Right cardiac atrium (tissue), 5 donors: ENCODE measurements at regions not wholly inside any gene's neighbourhood (a gene's known extent, or its start where the extent isn't known, plus 50 kb on each side); places are given as distances from the start of the nearest gene placed in this dataset.

Experiments
- ATAC-seq, 2 donors: fragments of 200-7000 bp; cut with Tn5 transposase; one replicate each; pipeline versions ENCODE4 v1.8.0 to v1.9.1; 2020; ENCODE audit warnings: moderate library complexity in 2 of 2, mild to moderate bottlenecking in 1 of 2
- DNase-seq, 3 donors: peaks; one replicate each; pipeline ENCODE4 v3.0.0-alpha.2; 2020
- H3K27ac ChIP-seq: one replicate; pipeline ENCODE4 v1.5.1; 2013; ENCODE audit warnings: mild to moderate bottlenecking, low read length, control low read depth, moderate library complexity
- H3K27me3 ChIP-seq: one replicate; pipeline ENCODE4 v1.6.1; 2013; ENCODE audit not compliant: control insufficient read depth, insufficient read depth
- H3K4me1 ChIP-seq: one replicate; pipeline ENCODE4 v1.6.1; 2013; ENCODE audit warnings: low read length; ENCODE audit not compliant: control insufficient read depth, insufficient read depth
- H3K4me3 ChIP-seq: one replicate; pipeline ENCODE4 v1.5.1; 2013; ENCODE audit warnings: low read length, control low read depth
- H3K9me3 ChIP-seq: one replicate; pipeline ENCODE4 v1.6.1; 2013; ENCODE audit warnings: low read length; ENCODE audit not compliant: control insufficient read depth
- whole genome bisulfite sequencing: extraction: QIAGEN DNeasy Blood & Tissue Kit; methylation state at CpG from one replicate; pipeline ENCODE4 v1.1.7; 2013; 5-methylcytosine and 5-hydroxymethylcytosine counted together
- intact Hi-C, 4 donors: fragments of 100-400 bp; cut with DNase I; formaldehyde crosslinking; loops; one replicate each; pipeline versions ENCODE4 v1.11.0 to v1.14.0; 2022 to 2023
- donor health status: healthy with polysubstance abuse.
- donor health status: DM: no; HTN: yes; CAD: no.
- donor health status: DM: no; HTN: no; CAD: no.
- donor health status: DM: no; HTN: yes; CAD: no; lungs with severe emphysema.
- donor health status: DM: yes; HTN: yes; CAD: no.

- no peak overlapping the region for H3K4me3 ChIP-seq
- H3K27me3 ChIP-seq = no peaks in the 10 kb centered on the region
- no peaks in the 10 kb centered on the region for H3K9me3 ChIP-seq
- no peak overlapping the region for H3K27ac ChIP-seq
- H3K4me1 ChIP-seq = no peaks in the 10 kb centered on the region
- no peak for ATAC-seq
- intact Hi-C loops = no loop called here
- 80% methylated on average over 1 of the region's 1 CpG for WGBS
- no peak for DNase-seq
These were observed 54.5 kb upstream of the FAM78B start for GRCh38 chr1:166221316-166221715.

GRCh38 chr1:166233750-166234366 lies 67.1 kb upstream of the FAM78B start:
- H3K4me1 ChIP-seq = no peaks in the 10 kb centered on the region
- ATAC-seq = no peak
- no peaks in the 10 kb centered on the region for H3K9me3 ChIP-seq
- H3K27me3 ChIP-seq = no peaks in the 10 kb centered on the region
- no peak for DNase-seq
- no peak overlapping the region for H3K27ac ChIP-seq
- no peak overlapping the region for H3K4me3 ChIP-seq
- intact Hi-C loops = no loop called here
- 65% methylated on average over 6 of the region's 6 CpGs for WGBS

GRCh38 chr1:166235728-166236127 lies 68.9 kb upstream of the FAM78B start:
- intact Hi-C loops = no loop called here
- ATAC-seq = no peak
- Histone ChIP-seq H3K27me3 (no peaks in the 10 kb centered on the region), H3K4me1 (no peaks in the 10 kb centered on the region), H3K9me3 (no peaks in the 10 kb centered on the region), H3K4me3 (no peak overlapping the region), H3K27ac (no peak overlapping the region)
- 76% methylated on average over 2 of the region's 2 CpGs for WGBS
- no peak for DNase-seq

GRCh38 chr1:166237675-166238074 lies 70.9 kb upstream of the FAM78B start:
- intact Hi-C loops = no loop called here
- no peak overlapping the region for H3K4me3 ChIP-seq
- no peaks in the 10 kb centered on the region for H3K4me1 ChIP-seq
- 67% methylated on average over 1 of the region's 1 CpG for WGBS
- DNase-seq = no peak
- ATAC-seq = no peak
- no peak overlapping the region for H3K27ac ChIP-seq
- no peaks in the 10 kb centered on the region for H3K27me3 ChIP-seq
- H3K9me3 ChIP-seq = no peaks in the 10 kb centered on the region

GRCh38 chr1:166253076-166253779 lies 86.4 kb upstream of the FAM78B start:
- no peak overlapping the region for H3K27ac ChIP-seq
- no peak for DNase-seq
- no peaks in the 10 kb centered on the region for H3K9me3 ChIP-seq
- no peak for ATAC-seq
- H3K4me1 ChIP-seq = no peaks in the 10 kb centered on the region
- intact Hi-C loops = no loop called here
- H3K27me3 ChIP-seq = no peaks in the 10 kb centered on the region
- H3K4me3 ChIP-seq = no peak overlapping the region

GRCh38 chr1:166258017-166258416 lies 91.2 kb upstream of the FAM78B start:
- Histone ChIP-seq H3K4me3 (no peak overlapping the region), H3K27me3 (no peaks in the 10 kb centered on the region), H3K27ac (no peak overlapping the region), H3K4me1 (no peaks in the 10 kb centered on the region), H3K9me3 (no peaks in the 10 kb centered on the region)
- DNase-seq = no peak
- no peak for ATAC-seq
- intact Hi-C loops = no loop called here
- 74% methylated on average over 3 of the region's 3 CpGs for WGBS

- ATAC-seq (no peak), DNase-seq (no peak)
- Histone ChIP-seq H3K9me3 (no peaks in the 10 kb centered on the region), H3K4me1 (no peaks in the 10 kb centered on the region), H3K4me3 (no peak overlapping the region), H3K27ac (no peak overlapping the region), H3K27me3 (no peaks in the 10 kb centered on the region)
- 71% methylated on average over 3 of the region's 3 CpGs for WGBS
- intact Hi-C loops = no loop called here
These were observed 94.7 kb upstream of the FAM78B start for GRCh38 chr1:166261511-166261910.

GRCh38 chr1:166270476-166271150 lies 103.8 kb upstream of the FAM78B start:
- H3K27me3 ChIP-seq = no peaks in the 10 kb centered on the region
- WGBS = 67% methylated on average over 2 of the region's 2 CpGs
- no peaks in the 10 kb centered on the region for H3K4me1 ChIP-seq
- ATAC-seq (no peak), DNase-seq (no peak)
- no peak overlapping the region for H3K27ac ChIP-seq
- no peaks in the 10 kb centered on the region for H3K9me3 ChIP-seq
- intact Hi-C loops = no loop called here
- no peak overlapping the region for H3K4me3 ChIP-seq

- Histone ChIP-seq H3K27ac (no peak overlapping the region), H3K27me3 (no peaks in the 10 kb centered on the region), H3K4me1 (no peaks in the 10 kb centered on the region), H3K9me3 (no peaks in the 10 kb centered on the region), H3K4me3 (no peak overlapping the region)
- ATAC-seq (no peak), DNase-seq (no peak)
- intact Hi-C loops = no loop called here
- 42% methylated on average over 1 of the region's 1 CpG for WGBS
These were observed 104.3 kb upstream of the FAM78B start for GRCh38 chr1:166271151-166271538.

GRCh38 chr1:166272155-166272554 lies 105.4 kb upstream of the FAM78B start:
- Histone ChIP-seq H3K4me1 (no peaks in the 10 kb centered on the region), H3K4me3 (no peak overlapping the region), H3K27ac (no peak overlapping the region), H3K9me3 (no peaks in the 10 kb centered on the region), H3K27me3 (no peaks in the 10 kb centered on the region)
- WGBS = 95% methylated on average over 1 of the region's 1 CpG
- DNase-seq = no peak
- intact Hi-C loops = no loop called here
- no peak for ATAC-seq

- H3K9me3 ChIP-seq = no peaks in the 10 kb centered on the region
- no peaks in the 10 kb centered on the region for H3K27me3 ChIP-seq
- DNase-seq (no peak), ATAC-seq (no peak)
- no peaks in the 10 kb centered on the region for H3K4me1 ChIP-seq
- no peak overlapping the region for H3K27ac ChIP-seq
- intact Hi-C loops = no loop called here
- H3K4me3 ChIP-seq = no peak overlapping the region
These were observed 106.0 kb upstream of the FAM78B start for GRCh38 chr1:166272851-166273250.
